Trophoblast cell (in vitro differentiated cells and primary cell): ENCODE measurements at regions not wholly inside any gene's neighbourhood (a gene's known extent, or its start where the extent isn't known, plus 50 kb on each side); places are given as distances from the start of the nearest gene placed in this dataset.

Experiments
- DNase-seq, 2 donors: peaks; one replicate each; pipeline ENCODE4 v3.0.0-alpha.2; 2016
- H2AFZ ChIP-seq: 2 replicates; pipeline ENCODE4 v1.6.1; 2013; ENCODE audit warnings: low read length, moderate library complexity, mild to moderate bottlenecking; ENCODE audit not compliant: insufficient read depth, poor library complexity
- H2AK5ac ChIP-seq: 2 replicates; pipeline ENCODE4 v1.6.1; 2013; ENCODE audit warnings: mild to moderate bottlenecking, low read length
- H2BK120ac ChIP-seq: 2 replicates; pipeline ENCODE4 v1.6.1; 2013; ENCODE audit warnings: low read length, mild to moderate bottlenecking, moderate library complexity; ENCODE audit not compliant: insufficient read depth, poor library complexity
- H2BK12ac ChIP-seq: 2 replicates; pipeline ENCODE4 v1.6.1; 2013; ENCODE audit warnings: mild to moderate bottlenecking, low read length, moderate library complexity
- H2BK5ac ChIP-seq: 2 replicates; pipeline ENCODE4 v1.6.1; 2013; ENCODE audit warnings: low read length, low read depth, moderate library complexity, mild to moderate bottlenecking; ENCODE audit not compliant: poor library complexity
- H3K14ac ChIP-seq: 2 replicates; pipeline ENCODE4 v1.6.1; 2013; ENCODE audit warnings: mild to moderate bottlenecking, low read length
- H3K18ac ChIP-seq: 2 replicates; pipeline ENCODE4 v1.6.1; 2013; ENCODE audit warnings: mild to moderate bottlenecking, low read length
- H3K23ac ChIP-seq: 2 replicates; pipeline ENCODE4 v1.6.1; 2013; ENCODE audit warnings: low read length
- H3K27ac ChIP-seq: 2 replicates; pipeline ENCODE4 v1.5.1; 2013; ENCODE audit warnings: low read depth, mild to moderate bottlenecking, inconsistent platforms, low read length, moderate library complexity
- H3K27me3 ChIP-seq: 2 replicates; pipeline ENCODE4 v1.6.1; 2013; ENCODE audit warnings: inconsistent platforms, mild to moderate bottlenecking, low read length, moderate library complexity; ENCODE audit not compliant: insufficient read depth
- H3K36me3 ChIP-seq, 2 experiments: 1 replicate in 1 of 2; 2 replicates in 1 of 2; pipeline ENCODE4 v1.6.1; 2013; ENCODE audit warnings: low read length in 2 of 2, mild to moderate bottlenecking in 2 of 2, moderate library complexity in 1 of 2; ENCODE audit not compliant: insufficient read depth in 2 of 2, control insufficient read depth in 1 of 2
- H3K4ac ChIP-seq: 2 replicates; pipeline ENCODE4 v1.6.1; 2013; ENCODE audit warnings: low read depth, mild to moderate bottlenecking, low read length, moderate library complexity
- H3K4me1 ChIP-seq, 2 experiments: 1 replicate in 1 of 2; 2 replicates in 1 of 2; pipeline ENCODE4 v1.6.1; 2013; ENCODE audit warnings: low read length in 2 of 2, mild to moderate bottlenecking in 2 of 2, moderate library complexity in 1 of 2; ENCODE audit not compliant: insufficient read depth in 2 of 2, control insufficient read depth in 1 of 2
- H3K4me2 ChIP-seq: 2 replicates; pipeline ENCODE4 v1.6.1; 2013; ENCODE audit warnings: inconsistent platforms, mild to moderate bottlenecking, low read length, moderate library complexity
- H3K4me3 ChIP-seq: 2 replicates; pipeline ENCODE4 v1.5.1; 2013; ENCODE audit warnings: mild to moderate bottlenecking, low read depth, low read length, inconsistent platforms
- H3K79me1 ChIP-seq: one replicate; pipeline ENCODE4 v1.6.1; 2013; ENCODE audit warnings: low read length
- H3K79me2 ChIP-seq: 2 replicates; pipeline ENCODE4 v1.6.1; 2013; ENCODE audit warnings: low read length, mild to moderate bottlenecking; ENCODE audit not compliant: control insufficient read depth, insufficient read depth, poor library complexity
- H3K9ac ChIP-seq: 2 replicates; pipeline ENCODE4 v1.6.1; 2013; ENCODE audit warnings: mild to moderate bottlenecking, low read length
- H3K9me3 ChIP-seq: 2 replicates; pipeline ENCODE4 v1.6.1; 2013; ENCODE audit warnings: low read depth, mild to moderate bottlenecking, control low read depth, inconsistent platforms, low read length; ENCODE audit not compliant: insufficient read depth
- H4K12ac ChIP-seq: 2 replicates; pipeline ENCODE4 v1.6.1; 2013; ENCODE audit warnings: low read depth, mild to moderate bottlenecking, low read length, moderate library complexity
- H4K8ac ChIP-seq: 2 replicates; pipeline ENCODE4 v1.6.1; 2013; ENCODE audit warnings: low read depth, mild to moderate bottlenecking, low read length, moderate library complexity
- H4K91ac ChIP-seq: one replicate; pipeline ENCODE4 v1.6.1; 2013; ENCODE audit warnings: low read depth, mild to moderate bottlenecking, low read length, moderate library complexity
- WGBS: extraction: QIAGEN DNeasy Blood & Tissue Kit; methylation state at CpG from one replicate; pipeline ENCODE4 v1.1.7; 2013; ENCODE audit warnings: missing lambda C conversion rate; ENCODE audit not compliant: insufficient read length, insufficient coverage; ENCODE audit errors: extremely low coverage; 5-methylcytosine and 5-hydroxymethylcytosine counted together

DNA sequence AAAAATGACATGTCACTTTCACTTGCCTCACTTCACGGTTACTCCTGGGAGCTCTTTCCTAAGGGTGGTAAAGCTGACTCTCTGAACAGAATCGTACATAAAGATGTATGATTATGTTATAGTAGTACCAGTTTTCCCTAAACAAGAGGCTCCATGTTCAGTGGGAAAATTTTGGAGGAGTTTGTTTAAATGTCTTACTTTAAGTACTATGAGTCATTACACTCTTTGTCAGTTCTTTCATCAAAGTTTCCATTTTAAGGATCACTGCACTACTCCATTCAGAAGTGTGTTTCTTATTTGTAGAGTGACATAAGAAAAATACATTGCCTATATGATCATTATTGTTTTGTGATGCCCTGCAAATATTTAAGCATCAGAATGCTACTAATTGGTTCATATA is 121.1 kb upstream of the FIGN start:
- Histone ChIP-seq H3K79me2 (no peaks in the 10 kb centered on the region), H3K9ac (no peak overlapping the region), H3K27ac (no peak overlapping the region), H4K12ac (no peak overlapping the region), H3K27me3 (no peaks in the 10 kb centered on the region), H2AFZ (no peak overlapping the region), H3K79me1 (no peaks in the 10 kb centered on the region), H3K14ac (no peak overlapping the region), H2BK5ac (no peak overlapping the region), H4K91ac (no peak overlapping the region), H3K4me1 (no peaks in the 10 kb centered on the region), H3K23ac (no peak overlapping the region), H2BK120ac (no peak overlapping the region), H3K36me3 (no peaks in the 10 kb centered on the region), H3K4ac (no peak overlapping the region), H2BK12ac (no peak overlapping the region), H3K18ac (no peak overlapping the region), H2AK5ac (no peak overlapping the region), H3K4me3 (no peak overlapping the region), H3K4me2 (no peak overlapping the region), H4K8ac (no peak overlapping the region), H3K9me3 (no peaks in the 10 kb centered on the region)
- DNase-seq, result no peak
- no CpG with 5 or more reads among the region's 2 CpGs for WGBS

DNA sequence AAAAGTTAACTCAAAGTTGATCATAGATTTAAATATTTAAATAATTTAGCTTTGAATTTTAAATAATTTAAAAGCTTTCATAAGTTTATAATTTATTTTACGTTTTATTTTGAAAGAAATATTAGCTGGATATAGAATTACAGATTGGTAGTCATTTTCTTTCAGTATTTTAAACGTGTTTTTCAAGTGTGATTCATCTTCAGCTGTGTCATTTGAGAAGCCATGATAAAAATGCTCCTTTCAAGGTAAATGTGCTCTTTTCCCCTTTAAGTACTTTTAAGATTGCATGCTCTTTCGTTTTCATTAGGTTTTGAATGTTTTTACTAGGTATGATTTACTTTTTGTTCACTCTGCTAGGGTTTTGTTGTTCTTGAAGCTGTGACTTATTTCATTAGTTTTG is 116.8 kb upstream of the FIGN start:
- Histone ChIP-seq H2BK12ac (no peak overlapping the region), H3K4me3 (no peak overlapping the region), H4K91ac (no peak overlapping the region), H2AK5ac (no peak overlapping the region), H3K23ac (no peak overlapping the region), H3K9me3 (no peaks in the 10 kb centered on the region), H2BK120ac (no peak overlapping the region), H3K36me3 (no peaks in the 10 kb centered on the region), H3K18ac (no peak overlapping the region), H3K27me3 (no peaks in the 10 kb centered on the region), H3K4ac (no peak overlapping the region), H3K27ac (no peak overlapping the region), H3K79me2 (no peaks in the 10 kb centered on the region), H3K4me1 (peaks cover 0 to 5% of the 10 kb centered on the region in 2 experiments), H3K14ac (no peak overlapping the region), H3K79me1 (no peaks in the 10 kb centered on the region), H4K8ac (no peak overlapping the region), H2BK5ac (no peak overlapping the region), H4K12ac (no peak overlapping the region), H3K9ac (no peak overlapping the region), H3K4me2 (no peak overlapping the region), H2AFZ (no peak overlapping the region)
- DNase-seq, result peak in 1 of 2 donors; percentile 51
- no CpG with 5 or more reads among the region's 3 CpGs for WGBS

DNA sequence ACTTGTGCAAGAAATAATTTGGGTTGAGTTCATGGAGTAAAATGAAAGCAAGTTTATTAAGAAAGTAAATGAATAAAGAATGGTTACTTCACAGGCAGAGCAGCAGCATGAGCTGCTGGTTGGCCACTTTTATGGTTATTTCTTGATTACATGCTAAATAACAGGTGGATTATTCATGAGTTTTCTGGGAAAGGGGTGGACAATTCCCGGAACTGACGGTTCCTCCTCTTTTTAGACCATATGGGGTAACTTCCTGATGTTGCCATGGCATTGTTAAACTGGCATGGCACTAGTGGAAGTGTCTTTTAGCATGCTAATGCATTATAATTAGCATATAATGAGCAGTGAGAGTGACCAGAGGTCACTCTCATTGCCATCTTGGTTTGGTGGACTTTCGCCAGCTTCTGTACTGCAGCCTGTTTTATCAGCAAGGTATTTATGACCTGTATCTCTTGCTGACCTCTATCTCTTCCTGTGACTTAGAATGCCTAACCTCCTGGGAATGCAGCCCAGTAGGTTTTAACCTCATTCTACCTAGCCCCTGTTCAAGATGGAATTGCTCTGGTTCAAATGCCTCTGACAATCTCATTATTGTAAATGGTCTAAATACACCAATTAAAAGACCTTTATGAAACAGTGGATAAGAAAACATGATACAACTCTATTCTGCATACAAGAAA is 114.1 kb upstream of the FIGN start:
- Histone ChIP-seq H3K4ac (no peak overlapping the region), H3K4me2 (no peak overlapping the region), H3K4me3 (no peak overlapping the region), H4K91ac (no peak overlapping the region), H3K18ac (no peak overlapping the region), H2AK5ac (no peak overlapping the region), H3K9me3 (no peaks in the 10 kb centered on the region), H3K4me1 (peaks cover 0 to 5% of the 10 kb centered on the region in 2 experiments), H3K14ac (no peak overlapping the region), H3K9ac (no peak overlapping the region), H4K12ac (no peak overlapping the region), H3K23ac (no peak overlapping the region), H3K27me3 (no peaks in the 10 kb centered on the region), H3K27ac (peak overlapping the region; percentile 10), H3K36me3 (no peaks in the 10 kb centered on the region), H2BK12ac (no peak overlapping the region), H4K8ac (no peak overlapping the region), H3K79me2 (no peaks in the 10 kb centered on the region), H2AFZ (no peak overlapping the region), H2BK120ac (no peak overlapping the region), H2BK5ac (no peak overlapping the region), H3K79me1 (no peaks in the 10 kb centered on the region)
- no CpG with 5 or more reads among the region's 3 CpGs for WGBS
- DNase-seq, result peak; percentile 77 to 82

DNA sequence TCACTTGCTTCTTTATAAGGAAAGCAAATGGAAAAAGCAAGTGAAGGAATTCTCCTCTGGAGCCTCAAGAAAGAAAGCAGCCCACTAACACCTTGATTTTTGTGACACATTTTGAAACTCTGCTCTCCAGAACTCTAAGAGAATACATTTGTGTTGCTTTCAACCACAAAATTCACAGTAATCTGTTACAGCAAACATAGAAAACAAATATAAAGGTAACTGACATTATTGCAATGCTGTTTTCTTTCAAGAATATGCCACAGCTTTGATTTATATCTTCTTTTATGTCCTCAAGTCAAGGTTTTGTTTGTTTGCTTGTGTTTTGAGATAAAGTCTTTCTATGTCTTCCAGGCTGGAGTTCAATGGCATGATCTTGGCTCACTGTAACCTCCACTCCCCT is 103.1 kb upstream of the FIGN start:
- Histone ChIP-seq H3K36me3 (peaks cover 0 to 2% of the 10 kb centered on the region in 2 experiments), H4K91ac (no peak overlapping the region), H3K4me1 (no peaks in the 10 kb centered on the region), H3K23ac (no peak overlapping the region), H3K79me1 (no peaks in the 10 kb centered on the region), H2AK5ac (no peak overlapping the region), H3K27me3 (no peaks in the 10 kb centered on the region), H2BK120ac (no peak overlapping the region), H3K79me2 (no peaks in the 10 kb centered on the region), H4K8ac (no peak overlapping the region), H3K4me3 (no peak overlapping the region), H3K4me2 (no peak overlapping the region), H2BK5ac (no peak overlapping the region), H3K14ac (no peak overlapping the region), H3K18ac (no peak overlapping the region), H3K9me3 (no peaks in the 10 kb centered on the region), H4K12ac (no peak overlapping the region), H3K9ac (no peak overlapping the region), H2AFZ (no peak overlapping the region), H3K4ac (no peak overlapping the region), H3K27ac (no peak overlapping the region), H2BK12ac (no peak overlapping the region)
- DNase-seq, result no peak
